AG09309 (cell line): ENCODE measurements at regions not wholly inside any gene's neighbourhood (a gene's known extent, or its start where the extent isn't known, plus 50 kb on each side); places are given as distances from the start of the nearest gene placed in this dataset.

Source experiments
- DNase-seq: peaks from one replicate; pipeline ENCODE4 v3.0.0-alpha.2; 2010; ENCODE audit warnings: low read depth
- H3K4me3 ChIP-seq: 2 replicates; pipeline ENCODE4 v1.5.1; 2011; ENCODE audit warnings: mild to moderate bottlenecking, low read depth, low read length, moderate library complexity; ENCODE audit not compliant: control insufficient read depth
- CTCF ChIP-seq: IDR thresholded peaks from 2 replicates; pipeline ENCODE4 v1.5.1; 2011; ENCODE audit warnings: mild to moderate bottlenecking, low read depth, low read length, inconsistent platforms; ENCODE audit not compliant: insufficient read depth, control insufficient read depth; ENCODE audit errors: missing control alignments

- DNase-seq, result no peak
- H3K4me3 ChIP-seq, result no peak overlapping the region
- TF ChIP-seq CTCF, result no peak
These were observed 233.3 kb upstream of the SLCO3A1 start for GRCh38 chr15:91620229-91620628.

- DNase-seq, result no peak
- H3K4me3 ChIP-seq, result no peak overlapping the region
- no peak for TF ChIP-seq CTCF
These were observed 231.3 kb upstream of the SLCO3A1 start for GRCh38 chr15:91622235-91622634.

DNA sequence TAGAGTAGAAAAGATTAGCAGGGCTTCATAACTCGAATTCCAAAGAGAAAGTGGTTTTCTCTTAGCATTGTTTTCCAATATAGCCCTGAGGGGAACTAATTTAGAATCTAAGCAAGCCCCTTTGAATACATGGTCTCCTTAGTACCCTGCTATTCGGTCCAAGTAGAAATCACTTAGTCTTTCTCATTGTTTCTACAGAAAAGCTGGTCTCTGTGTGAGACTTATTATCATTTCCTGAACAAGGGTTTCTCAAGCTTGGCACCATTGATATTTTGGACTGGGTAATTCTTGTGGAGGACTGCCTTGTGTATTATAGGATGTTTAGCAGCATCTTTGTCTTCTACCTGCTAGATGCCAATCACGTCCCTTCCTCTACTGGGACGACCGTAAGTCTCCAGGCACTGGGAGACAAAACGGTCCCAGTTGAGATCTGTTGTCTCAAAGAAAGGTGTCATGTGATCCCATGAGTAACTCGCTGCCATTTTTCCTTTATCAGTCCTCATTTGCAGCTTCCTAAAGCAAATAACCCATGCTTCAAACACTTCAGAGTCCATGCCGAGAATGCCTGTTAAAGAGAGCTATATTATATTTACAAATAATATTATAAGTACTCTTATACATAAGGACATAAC, 230.7 kb upstream of the SLCO3A1 start:
- TF ChIP-seq CTCF, result no peak
- no peak overlapping the region for H3K4me3 ChIP-seq
- DNase-seq, result no peak

DNA sequence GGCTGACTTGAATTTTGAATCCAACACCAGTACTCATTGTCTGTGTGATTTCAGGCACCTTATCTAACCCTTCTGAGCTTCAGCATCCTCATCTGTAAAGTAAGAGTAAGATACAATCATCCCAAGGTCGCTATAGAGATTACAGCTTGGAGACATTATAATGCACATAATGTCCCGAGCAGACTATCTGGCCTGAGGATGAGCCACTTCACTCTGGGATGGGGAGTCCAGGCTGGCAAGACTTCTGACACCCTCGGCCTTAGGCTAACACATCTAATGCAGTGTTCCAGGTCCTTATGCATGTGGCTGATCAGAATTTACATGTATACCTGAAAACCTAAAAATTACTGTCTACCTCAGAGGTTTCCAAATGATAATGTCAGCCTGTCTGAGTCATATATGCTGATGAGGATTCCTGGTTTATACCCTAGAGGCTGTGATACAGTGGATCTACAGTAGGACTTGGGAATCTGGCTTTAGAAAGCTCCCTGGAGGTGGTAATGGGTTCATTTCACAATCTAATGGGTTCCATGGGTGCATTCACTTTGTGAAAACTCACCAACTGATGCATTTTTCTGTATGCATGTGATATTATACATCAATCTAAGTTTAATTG, 229.0 kb upstream of the SLCO3A1 start:
- H3K4me3 ChIP-seq, result no peak overlapping the region
- no peak for DNase-seq
- no peak for TF ChIP-seq CTCF

- H3K4me3 ChIP-seq, result no peak overlapping the region
These were observed 228.0 kb upstream of the SLCO3A1 start for GRCh38 chr15:91625506-91625905.

DNA sequence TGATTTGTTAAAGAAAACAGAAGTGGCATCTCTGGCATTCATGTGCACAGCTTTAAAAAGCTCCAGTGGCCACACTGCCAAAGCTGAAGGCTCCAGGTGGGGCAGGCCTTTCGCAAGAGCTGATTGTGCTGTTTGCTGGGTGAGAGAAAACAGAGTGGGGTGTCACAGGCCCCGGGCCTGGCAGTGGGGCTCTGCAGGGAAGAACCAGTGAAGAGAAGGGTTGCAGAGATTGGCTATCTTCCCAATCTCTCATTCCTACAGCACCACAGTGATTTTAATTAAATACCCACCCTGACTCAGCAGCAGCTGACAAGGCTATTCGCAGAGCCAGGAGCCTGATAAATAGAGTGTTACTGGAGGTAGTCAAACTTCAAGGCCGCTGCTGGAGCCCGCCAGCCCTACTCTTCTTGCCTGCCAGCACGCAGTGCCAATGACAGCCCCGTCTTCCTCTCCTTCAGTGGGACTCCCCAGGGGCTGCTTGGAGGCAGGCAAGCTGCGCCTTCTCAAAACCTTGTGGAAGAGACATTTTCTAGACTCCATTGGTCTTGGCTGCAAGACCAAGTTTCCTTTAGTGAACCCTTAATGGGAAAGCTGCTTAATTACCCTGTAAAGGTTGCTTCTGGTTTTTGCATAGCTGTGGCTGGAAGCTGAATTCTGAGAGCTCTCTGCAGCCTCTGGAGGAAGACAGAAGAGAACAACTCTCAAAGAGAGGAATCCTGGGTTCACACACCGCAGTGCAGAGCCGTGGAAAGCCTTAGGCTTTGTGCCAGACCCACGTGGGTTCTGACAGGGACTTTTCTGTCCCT, 225.8 kb upstream of the SLCO3A1 start:
- no peak for DNase-seq
- no peak for TF ChIP-seq CTCF
- no peak overlapping the region for H3K4me3 ChIP-seq

More at GRCh38 chr15:91625506-91625905, 228.0 kb upstream of the SLCO3A1 start:
- TF ChIP-seq CTCF, result no peak
- DNase-seq, result no peak
